CD4-positive, alpha-beta T cell treated with Interleukin-6 at 100 ng/mL for 8 hours (primary cell): ENCODE measurements at regions not wholly inside any gene's neighbourhood (a gene's known extent, or its start where the extent isn't known, plus 50 kb on each side); places are given as distances from the start of the nearest gene placed in this dataset.
"Not testable (repeated sequence)": the region's sequence is repeated elsewhere in the genome, so short reads cannot be mapped to it uniquely, and the experiment has no call there.

ENCODE experiments used
- DNase-seq: peaks from one replicate; pipeline ENCODE4 v3.0.0-alpha.2; 2020; ENCODE audit warnings: mixed read lengths, low spot score

- DNase-seq = no peak
These were observed 242.8 kb downstream of the CCSER2 start for GRCh38 chr10:84571146-84571545.

- DNase-seq = no peak
These were observed 245.7 kb downstream of the CCSER2 start for GRCh38 chr10:84574102-84574501.

- no peak for DNase-seq
These were observed 253.6 kb downstream of the CCSER2 start for GRCh38 chr10:84581976-84582375.

- DNase-seq = no peak
These were observed 255.1 kb downstream of the CCSER2 start for GRCh38 chr10:84583501-84583900.

- DNase-seq = no peak
These were observed 259.4 kb downstream of the CCSER2 start for GRCh38 chr10:84587789-84588188.

- DNase-seq = no peak
These were observed 260.0 kb downstream of the CCSER2 start for GRCh38 chr10:84588426-84588825.

- no peak for DNase-seq
These were observed 260.6 kb downstream of the CCSER2 start for GRCh38 chr10:84588971-84589370.

- DNase-seq = no peak
These were observed 261.3 kb downstream of the CCSER2 start for GRCh38 chr10:84589526-84590205.

- DNase-seq = no peak
These were observed 262.2 kb downstream of the CCSER2 start for GRCh38 chr10:84590327-84591193.

GRCh38 chr10:84593506-84593905 lies 265.1 kb downstream of the CCSER2 start:
- no peak for DNase-seq

- no peak for DNase-seq
These were observed 268.2 kb downstream of the CCSER2 start for GRCh38 chr10:84596585-84596984.

GRCh38 chr10:84599254-84599653 lies 270.9 kb downstream of the CCSER2 start:
- DNase-seq = no peak

GRCh38 chr10:84600947-84601346 lies 272.6 kb downstream of the CCSER2 start:
- DNase-seq = no peak

- DNase-seq = not testable (repeated sequence)
These were observed 274.2 kb downstream of the CCSER2 start for GRCh38 chr10:84602543-84602942.

GRCh38 chr10:84603971-84604370 lies 275.6 kb downstream of the CCSER2 start:
- no peak for DNase-seq

GRCh38 chr10:84605802-84606201 lies 277.4 kb downstream of the CCSER2 start:
- DNase-seq = no peak

GRCh38 chr10:84606428-84606827 lies 278.0 kb downstream of the CCSER2 start:
- DNase-seq = no peak

GRCh38 chr10:84607044-84607443 lies 278.7 kb downstream of the CCSER2 start:
- no peak for DNase-seq

GRCh38 chr10:84607523-84607922 lies 279.1 kb downstream of the CCSER2 start:
- DNase-seq = no peak

GRCh38 chr10:84608126-84608525 lies 279.7 kb downstream of the CCSER2 start:
- DNase-seq = no peak

- DNase-seq = no peak
These were observed 285.1 kb downstream of the CCSER2 start for GRCh38 chr10:84613336-84614021.

GRCh38 chr10:84626397-84627087 lies 298.2 kb downstream of the CCSER2 start:
- DNase-seq = no peak
